ENCODE measurements at regions not wholly inside any gene's neighbourhood (a gene's known extent, or its start where the extent isn't known, plus 50 kb on each side); places are given as distances from the start of the nearest gene placed in this dataset.
"Not testable (repeated sequence)": the region's sequence is repeated elsewhere in the genome, so short reads cannot be mapped to it uniquely, and the experiment has no call there.

DNA sequence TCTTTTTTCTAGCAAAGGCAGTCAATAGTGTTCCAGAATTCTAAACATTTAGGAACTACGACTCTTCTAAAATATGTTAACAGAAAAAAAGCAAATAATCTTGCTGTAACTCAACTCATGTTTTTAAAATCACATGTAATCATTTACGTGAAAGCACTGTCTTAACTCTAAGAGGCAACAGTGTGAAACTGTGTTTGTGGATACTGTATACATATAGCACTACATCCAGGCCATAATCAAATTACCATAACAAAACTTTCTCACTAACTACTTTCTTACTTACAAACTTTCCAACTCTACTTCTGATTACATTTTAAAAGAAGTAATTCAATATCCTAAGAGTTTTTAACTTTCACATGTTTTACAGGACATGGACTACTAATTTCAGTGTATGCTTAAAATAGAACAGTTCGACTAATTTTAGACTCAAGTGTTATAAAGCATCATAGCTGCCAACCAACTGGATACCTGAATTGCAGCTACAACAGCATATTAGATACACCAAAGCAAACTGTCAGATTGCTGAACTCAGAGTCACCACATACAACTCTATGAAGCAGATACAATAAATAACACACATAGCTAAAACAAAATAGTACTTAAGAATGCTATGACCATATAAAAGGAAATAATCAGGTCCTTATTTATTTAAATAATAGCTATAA, 121.6 kb upstream of the BEND6 start:
- no peak overlapping the region for H3K4me3 ChIP-seq
- ATAC-seq, result no peak
- H3K36me3 ChIP-seq, result no peaks in the 10 kb centered on the region
- TF ChIP-seq POLR2A (IDR thresholded peaks at IDR 0.05) (no peak), EP300 (IDR thresholded peaks at IDR 0.05) (no peak), POLR2AphosphoS5 (IDR thresholded peaks at IDR 0.05) (no peak)
- TF ChIP-seq, protein P1, sequence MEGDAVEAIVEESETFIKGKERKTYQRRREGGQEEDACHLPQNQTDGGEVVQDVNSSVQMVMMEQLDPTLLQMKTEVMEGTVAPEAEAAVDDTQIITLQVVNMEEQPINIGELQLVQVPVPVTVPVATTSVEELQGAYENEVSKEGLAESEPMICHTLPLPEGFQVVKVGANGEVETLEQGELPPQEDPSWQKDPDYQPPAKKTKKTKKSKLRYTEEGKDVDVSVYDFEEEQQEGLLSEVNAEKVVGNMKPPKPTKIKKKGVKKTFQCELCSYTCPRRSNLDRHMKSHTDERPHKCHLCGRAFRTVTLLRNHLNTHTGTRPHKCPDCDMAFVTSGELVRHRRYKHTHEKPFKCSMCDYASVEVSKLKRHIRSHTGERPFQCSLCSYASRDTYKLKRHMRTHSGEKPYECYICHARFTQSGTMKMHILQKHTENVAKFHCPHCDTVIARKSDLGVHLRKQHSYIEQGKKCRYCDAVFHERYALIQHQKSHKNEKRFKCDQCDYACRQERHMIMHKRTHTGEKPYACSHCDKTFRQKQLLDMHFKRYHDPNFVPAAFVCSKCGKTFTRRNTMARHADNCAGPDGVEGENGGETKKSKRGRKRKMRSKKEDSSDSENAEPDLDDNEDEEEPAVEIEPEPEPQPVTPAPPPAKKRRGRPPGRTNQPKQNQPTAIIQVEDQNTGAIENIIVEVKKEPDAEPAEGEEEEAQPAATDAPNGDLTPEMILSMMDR (IDR thresholded peaks at IDR 0.05), result no peak
- H3K4me1 ChIP-seq, result peaks cover 0 to 35% (median 0%) of the 10 kb centered on the region in 3 donors
- no peaks in the 10 kb centered on the region for H3K27me3 ChIP-seq
- no peaks in the 10 kb centered on the region for H3K9me3 ChIP-seq
- peak overlapping the region in 1 of 4 donors; percentile 7 for H3K27ac ChIP-seq
- 31 to 49% methylated on average over 3 of the region's 3 CpGs for WGBS, 2 donors (ENCODE audit: low coverage in 1 of 2)

DNA sequence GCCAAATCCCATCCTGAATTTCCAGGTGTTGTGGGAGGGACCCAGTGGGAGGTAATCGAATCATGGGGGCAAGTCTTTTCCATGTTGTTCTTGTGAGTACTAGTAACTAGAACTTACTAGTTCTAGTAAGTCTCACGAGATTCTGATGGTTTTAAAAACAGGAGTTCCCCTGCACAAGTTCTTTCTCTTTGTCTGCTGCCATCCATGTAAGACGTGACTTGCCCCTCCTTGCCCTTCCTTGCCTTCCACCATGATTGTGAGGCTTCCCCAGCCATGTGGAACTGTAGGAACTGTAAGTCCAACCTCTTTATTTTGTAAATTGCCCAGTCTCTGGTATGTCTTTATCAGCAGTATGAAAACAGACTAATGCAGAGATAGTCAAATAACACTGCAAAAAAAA, 122.7 kb upstream of the BEND6 start:
- TF ChIP-seq POLR2A (IDR thresholded peaks at IDR 0.05) (no peak), EP300 (IDR thresholded peaks at IDR 0.05) (no peak), POLR2AphosphoS5 (IDR thresholded peaks at IDR 0.05) (no peak)
- TF ChIP-seq, protein P1 (IDR thresholded peaks at IDR 0.05), result no peak
- no peaks in the 10 kb centered on the region for H3K9me3 ChIP-seq
- H3K27me3 ChIP-seq, result no peaks in the 10 kb centered on the region
- no peak overlapping the region for H3K4me3 ChIP-seq
- ATAC-seq, result no peak
- H3K36me3 ChIP-seq, result no peaks in the 10 kb centered on the region
- H3K27ac ChIP-seq, result no peak overlapping the region
- peaks cover 0 to 33% (median 2%) of the 10 kb centered on the region in 3 donors for H3K4me1 ChIP-seq
- 90 to 91% methylated on average over 1 to 3 of the region's 3 CpGs for WGBS, 2 donors (ENCODE audit: low coverage in 1 of 2)

DNA sequence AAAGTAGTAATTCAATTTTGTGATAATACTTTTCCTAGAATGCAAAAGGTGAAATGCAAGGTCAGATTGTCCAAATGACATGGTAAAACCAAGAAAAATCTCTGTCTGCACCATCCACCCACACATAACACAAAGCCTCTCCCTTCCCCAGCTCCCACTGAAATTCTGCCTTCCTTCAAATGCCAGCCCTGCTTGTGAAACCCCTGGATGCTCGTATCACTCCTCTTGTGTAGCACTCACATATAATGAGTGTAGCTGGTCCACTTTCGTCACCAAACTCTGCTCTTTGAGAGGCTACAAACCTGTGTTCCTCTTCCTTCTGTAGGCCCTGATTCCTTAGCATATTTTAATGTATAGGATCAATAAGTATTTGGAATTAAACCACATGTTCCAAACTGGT, 123.6 kb upstream of the BEND6 start:
- H3K27me3 ChIP-seq, result no peaks in the 10 kb centered on the region
- H3K4me1 ChIP-seq, result peaks cover 0 to 33% (median 2%) of the 10 kb centered on the region in 3 donors
- 68 to 82% methylated on average over 2 of the region's 2 CpGs for WGBS, 2 donors (ENCODE audit: low coverage in 1 of 2)
- H3K9me3 ChIP-seq, result no peaks in the 10 kb centered on the region
- no peak overlapping the region for H3K4me3 ChIP-seq
- H3K36me3 ChIP-seq, result no peaks in the 10 kb centered on the region
- no peak overlapping the region for H3K27ac ChIP-seq
- no peak for TF ChIP-seq EP300 (IDR thresholded peaks at IDR 0.05)
- TF ChIP-seq, protein P1 (IDR thresholded peaks at IDR 0.05), result no peak
- TF ChIP-seq POLR2AphosphoS5 (IDR thresholded peaks at IDR 0.05), result no peak
- TF ChIP-seq POLR2A (IDR thresholded peaks at IDR 0.05), result no peak
- no peak for ATAC-seq

DNA sequence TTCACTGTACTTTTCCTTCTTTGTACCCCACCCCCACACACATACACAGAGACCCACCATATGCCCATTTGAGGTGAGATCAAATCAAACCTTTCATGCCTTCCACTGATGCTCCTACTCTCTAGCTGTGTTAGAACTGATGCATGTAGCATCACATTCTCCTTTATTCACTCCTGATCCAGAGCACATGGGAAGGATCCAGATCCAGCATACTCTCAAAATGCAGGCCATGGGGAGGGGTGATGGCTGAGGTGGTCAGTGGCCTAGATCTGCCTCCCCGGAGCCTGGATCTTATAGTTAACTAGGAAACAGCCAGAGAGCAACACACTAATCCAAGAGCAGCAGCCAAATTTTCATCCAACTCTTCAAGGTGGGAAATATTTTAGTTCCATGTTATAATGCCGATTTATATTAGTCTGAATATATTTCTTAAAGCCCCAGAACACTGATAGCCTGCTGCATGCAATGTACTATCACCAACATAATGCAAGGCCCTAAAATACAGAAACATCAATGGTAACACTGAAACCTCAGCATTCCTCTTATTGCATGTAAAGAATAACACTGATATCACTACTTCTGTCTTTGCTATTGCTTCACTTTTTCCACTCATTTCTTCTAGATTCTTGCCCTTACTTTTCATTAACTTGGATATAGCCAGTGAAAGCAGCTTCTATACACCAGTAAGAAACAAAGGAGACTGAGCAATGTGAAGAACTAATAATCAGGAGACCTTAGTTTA, 126.8 kb upstream of the BEND6 start:
- H3K27ac ChIP-seq, result no peak overlapping the region
- no peaks in the 10 kb centered on the region for H3K27me3 ChIP-seq
- H3K4me1 ChIP-seq, result peaks cover 0 to 22% (median 2%) of the 10 kb centered on the region in 3 donors
- WGBS, 2 donors (ENCODE audit: low coverage in 1 of 2), result 64 to 100% methylated on average over 1 to 2 of the region's 2 CpGs
- TF ChIP-seq POLR2A (IDR thresholded peaks at IDR 0.05) (no peak), POLR2AphosphoS5 (IDR thresholded peaks at IDR 0.05) (no peak), EP300 (IDR thresholded peaks at IDR 0.05) (no peak)
- TF ChIP-seq, protein P1 (IDR thresholded peaks at IDR 0.05), result no peak
- H3K36me3 ChIP-seq, result no peaks in the 10 kb centered on the region
- H3K9me3 ChIP-seq, result no peaks in the 10 kb centered on the region
- no peak for ATAC-seq
- H3K4me3 ChIP-seq, result no peak overlapping the region

DNA sequence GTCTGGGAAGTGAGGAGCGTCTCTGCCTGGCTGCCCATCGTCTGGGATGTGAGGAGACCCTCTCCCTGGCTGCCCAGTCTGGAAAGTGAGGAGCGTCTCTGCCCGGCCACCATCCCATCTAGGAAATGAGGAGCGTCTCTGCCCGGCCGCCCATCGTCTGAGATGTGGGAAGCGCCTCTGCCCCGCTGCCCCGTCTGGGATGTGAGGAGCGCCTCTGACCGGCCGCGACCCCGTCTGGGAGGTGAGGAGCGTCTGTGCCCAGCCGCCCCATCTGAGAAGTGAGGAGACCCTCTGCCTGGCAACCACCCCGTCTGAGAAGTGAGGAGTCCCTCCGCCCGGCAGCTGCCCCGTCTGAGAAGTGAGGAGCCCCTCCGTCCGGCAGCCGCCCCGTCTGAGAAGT, 130.5 kb upstream of the BEND6 start:
- H3K9me3 ChIP-seq, H3K27me3 ChIP-seq, H3K36me3 ChIP-seq, ATAC-seq, H3K4me3 ChIP-seq, H3K27ac ChIP-seq: not testable (repeated sequence)
- no CpG with 5 or more reads among the region's 26 CpGs for WGBS, 2 donors (ENCODE audit: low coverage in 1 of 2)
- H3K4me1 ChIP-seq, result peaks cover 0 to 41% (median 2%) of the 10 kb centered on the region in 3 donors
